ENCODE measurements at regions not wholly inside any gene's neighbourhood (a gene's known extent, or its start where the extent isn't known, plus 50 kb on each side); places are given as distances from the start of the nearest gene placed in this dataset.

DNA sequence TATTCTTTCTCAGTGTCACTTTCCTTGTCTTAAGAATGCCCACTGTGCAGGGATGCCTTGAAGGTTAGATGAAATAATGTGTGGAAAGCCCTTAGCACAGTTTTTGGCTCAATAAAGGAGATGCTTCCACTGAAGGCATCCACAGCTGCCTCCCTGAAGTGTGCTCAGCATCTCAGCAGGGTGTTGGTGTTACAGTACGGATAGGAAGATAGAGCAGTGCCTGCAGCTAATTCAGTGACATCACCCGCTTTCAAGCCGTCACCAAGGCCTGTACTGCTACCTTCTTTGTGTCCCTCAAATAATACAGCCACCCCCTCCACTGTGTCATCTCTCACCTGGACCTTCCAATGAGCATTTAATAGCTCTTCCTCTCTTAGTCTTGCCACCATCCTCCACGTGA lies 59.0 kb downstream of the NDUFS5 start:
- peak; percentile 28 for DNase-seq (ENCODE audit: low spot score)

DNA sequence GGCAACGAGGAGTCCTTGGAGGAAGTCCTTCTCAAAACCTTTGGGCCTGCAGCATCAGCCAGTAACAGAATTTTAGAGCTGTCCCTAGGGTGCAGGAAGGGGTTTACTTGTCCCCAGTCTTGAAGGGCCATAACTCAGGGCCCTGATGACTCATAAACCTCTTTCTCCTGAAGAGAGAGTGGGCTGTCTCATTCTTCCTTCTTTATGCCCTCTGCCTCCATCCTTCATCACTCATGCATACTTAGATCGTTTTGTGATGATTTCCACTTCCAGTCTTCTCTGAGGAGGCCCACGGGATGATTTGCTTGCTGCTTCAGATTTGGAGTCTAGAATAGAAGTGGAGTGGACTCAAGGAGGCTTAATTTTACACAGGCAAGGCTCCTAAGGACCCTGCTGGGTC lies 60.2 kb downstream of the NDUFS5 start:
- no peaks in the 10 kb centered on the region for H3K36me3 ChIP-seq (ENCODE audit: insufficient read depth, low read length, poor library complexity, severe bottlenecking)
- DNase-seq (ENCODE audit: low spot score) = peak; percentile 54
- TF ChIP-seq, protein P1, sequence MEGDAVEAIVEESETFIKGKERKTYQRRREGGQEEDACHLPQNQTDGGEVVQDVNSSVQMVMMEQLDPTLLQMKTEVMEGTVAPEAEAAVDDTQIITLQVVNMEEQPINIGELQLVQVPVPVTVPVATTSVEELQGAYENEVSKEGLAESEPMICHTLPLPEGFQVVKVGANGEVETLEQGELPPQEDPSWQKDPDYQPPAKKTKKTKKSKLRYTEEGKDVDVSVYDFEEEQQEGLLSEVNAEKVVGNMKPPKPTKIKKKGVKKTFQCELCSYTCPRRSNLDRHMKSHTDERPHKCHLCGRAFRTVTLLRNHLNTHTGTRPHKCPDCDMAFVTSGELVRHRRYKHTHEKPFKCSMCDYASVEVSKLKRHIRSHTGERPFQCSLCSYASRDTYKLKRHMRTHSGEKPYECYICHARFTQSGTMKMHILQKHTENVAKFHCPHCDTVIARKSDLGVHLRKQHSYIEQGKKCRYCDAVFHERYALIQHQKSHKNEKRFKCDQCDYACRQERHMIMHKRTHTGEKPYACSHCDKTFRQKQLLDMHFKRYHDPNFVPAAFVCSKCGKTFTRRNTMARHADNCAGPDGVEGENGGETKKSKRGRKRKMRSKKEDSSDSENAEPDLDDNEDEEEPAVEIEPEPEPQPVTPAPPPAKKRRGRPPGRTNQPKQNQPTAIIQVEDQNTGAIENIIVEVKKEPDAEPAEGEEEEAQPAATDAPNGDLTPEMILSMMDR (conservative IDR thresholded peaks at IDR 0.05; ENCODE audit: low read depth, low read length) = no peak
- TF ChIP-seq EZH2 (IDR thresholded peaks at IDR 0.05; ENCODE audit: borderline replicate concordance, low read depth, low read length, poor library complexity, severe bottlenecking) = no peak
- peaks cover 13% of the 10 kb centered on the region for H3K4me1 ChIP-seq (ENCODE audit: insufficient read depth, low read length, poor library complexity, severe bottlenecking)
- intact Hi-C loops (cut with micrococcal nuclease; ENCODE audit: unreplicated experiment) = no loop called here
- H3K27me3 ChIP-seq (replicated peaks; ENCODE audit: insufficient read depth, low read depth, low read length, poor library complexity) = peaks cover 8% of the 10 kb centered on the region
- CTCF ChIA-PET = no interaction called here
- H3K27ac ChIP-seq (ENCODE audit: low read depth, low read length, poor library complexity, severe bottlenecking) = peak overlapping the region; percentile 20
- BruUV-seq (replicated peaks) = no TSS peak
- POLR2A ChIA-PET (ENCODE audit: low non-redundant PET) = no interaction called here
- H3K9me3 ChIP-seq (ENCODE audit: low read depth, low read length, poor library complexity, severe bottlenecking) = no peaks in the 10 kb centered on the region
- no peak overlapping the region for H3K4me3 ChIP-seq (ENCODE audit: low read depth, low read length, poor library complexity, severe bottlenecking)

More for the DNA sequence above, 59.0 kb downstream of the NDUFS5 start:
- CTCF ChIA-PET = no interaction called here
- no TSS peak for BruUV-seq (replicated peaks)
- Histone ChIP-seq H3K36me3 (ENCODE audit: insufficient read depth, low read length, poor library complexity, severe bottlenecking) (no peaks in the 10 kb centered on the region), H3K9me3 (ENCODE audit: low read depth, low read length, poor library complexity, severe bottlenecking) (no peaks in the 10 kb centered on the region), H3K27ac (ENCODE audit: low read depth, low read length, poor library complexity, severe bottlenecking) (no peak overlapping the region), H3K4me3 (ENCODE audit: low read depth, low read length, poor library complexity, severe bottlenecking) (no peak overlapping the region), H3K4me1 (ENCODE audit: insufficient read depth, low read length, poor library complexity, severe bottlenecking) (peaks cover 13% of the 10 kb centered on the region), H3K27me3 (replicated peaks; ENCODE audit: insufficient read depth, low read depth, low read length, poor library complexity) (peaks cover 11% of the 10 kb centered on the region)
- TF ChIP-seq, protein P1 (conservative IDR thresholded peaks at IDR 0.05; ENCODE audit: low read depth, low read length) = no peak
- intact Hi-C loops (cut with micrococcal nuclease; ENCODE audit: unreplicated experiment) = no loop called here
- POLR2A ChIA-PET (ENCODE audit: low non-redundant PET) = no interaction called here

- TF ChIP-seq, protein P1 (conservative IDR thresholded peaks at IDR 0.05; ENCODE audit: low read depth, low read length) = no peak
- TF ChIP-seq EZH2 (IDR thresholded peaks at IDR 0.05; ENCODE audit: borderline replicate concordance, low read depth, low read length, poor library complexity, severe bottlenecking) = no peak
- H3K4me3 ChIP-seq (ENCODE audit: low read depth, low read length, poor library complexity, severe bottlenecking) = no peak overlapping the region
- H3K36me3 ChIP-seq (ENCODE audit: insufficient read depth, low read length, poor library complexity, severe bottlenecking) = no peaks in the 10 kb centered on the region
- H3K27me3 ChIP-seq (replicated peaks; ENCODE audit: insufficient read depth, low read depth, low read length, poor library complexity) = peaks cover 6% of the 10 kb centered on the region
- no TSS peak for BruUV-seq (replicated peaks)
- ChIA-PET CTCF (no interaction called here), POLR2A (ENCODE audit: low non-redundant PET) (no interaction called here)
- H3K9me3 ChIP-seq (ENCODE audit: low read depth, low read length, poor library complexity, severe bottlenecking) = no peaks in the 10 kb centered on the region
- H3K27ac ChIP-seq (ENCODE audit: low read depth, low read length, poor library complexity, severe bottlenecking) = peak overlapping the region; percentile 20
- intact Hi-C loops (cut with micrococcal nuclease; ENCODE audit: unreplicated experiment) = no loop called here
- DNase-seq (ENCODE audit: low spot score) = peak; percentile 43
- peaks cover 13% of the 10 kb centered on the region for H3K4me1 ChIP-seq (ENCODE audit: insufficient read depth, low read length, poor library complexity, severe bottlenecking)
These were observed 60.8 kb downstream of the NDUFS5 start for GRCh38 chr1:39086865-39087409.
